HG03432 (cell line): ENCODE measurements at regions not wholly inside any gene's neighbourhood (a gene's known extent, or its start where the extent isn't known, plus 50 kb on each side); places are given as distances from the start of the nearest gene placed in this dataset.
"Not testable (repeated sequence)": the region's sequence is repeated elsewhere in the genome, so short reads cannot be mapped to it uniquely, and the experiment has no call there.

Experiments
- ATAC-seq: cut with Tn5 transposase; IDR thresholded peaks from one replicate; pipeline ENCODE4 v1.9.1; 2021; ENCODE audit warnings: mild to moderate bottlenecking, moderate library complexity; ENCODE audit not compliant: unreplicated experiment

- ATAC-seq: not testable (repeated sequence)
These were observed 163.5 kb upstream of the PTCH1 start for GRCh38 chr9:95680306-95680705.

- ATAC-seq: no peak
These were observed 163.1 kb upstream of the PTCH1 start for GRCh38 chr9:95679874-95680273.

DNA sequence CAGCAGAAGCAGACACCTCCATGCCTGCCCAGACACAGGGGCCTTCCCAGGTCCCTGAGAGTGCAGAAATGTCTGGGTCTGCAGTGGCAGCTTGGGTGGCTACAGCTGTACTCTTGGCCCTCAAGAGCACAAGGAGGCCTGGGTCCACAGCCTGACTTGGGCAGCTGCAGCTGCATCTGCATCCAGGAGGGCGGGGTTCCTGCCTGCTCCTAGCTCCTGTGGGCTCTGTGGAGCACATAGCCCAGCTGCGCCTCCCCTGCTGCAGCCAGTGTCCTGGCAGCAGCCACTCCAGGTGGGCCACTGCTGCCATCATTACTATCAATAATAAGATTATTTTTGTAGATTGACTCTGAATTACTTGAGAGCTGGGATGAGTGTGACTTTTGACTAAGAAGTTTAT is 162.0 kb upstream of the PTCH1 start:
- ATAC-seq: no peak

DNA sequence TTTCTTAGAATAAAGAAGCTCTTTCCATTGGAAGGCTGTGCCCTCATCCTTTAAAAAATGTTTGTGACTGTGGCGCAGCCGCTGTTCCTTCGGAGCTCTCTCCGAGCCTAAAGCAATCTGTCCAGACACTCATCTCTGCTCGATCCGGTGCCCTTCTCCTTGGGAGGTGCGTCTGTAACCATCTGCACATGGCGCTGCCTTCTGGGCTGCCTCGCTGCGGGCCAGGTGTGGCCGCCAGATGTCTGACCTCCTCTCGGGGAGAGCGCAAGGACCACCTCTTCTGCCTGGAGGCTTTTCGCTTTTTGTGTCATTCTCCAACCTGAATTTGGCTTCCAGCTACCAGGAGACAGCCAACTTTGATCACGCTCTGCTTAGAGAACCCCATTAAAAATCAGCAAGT is 153.4 kb upstream of the PTCH1 start:
- ATAC-seq: no peak

DNA sequence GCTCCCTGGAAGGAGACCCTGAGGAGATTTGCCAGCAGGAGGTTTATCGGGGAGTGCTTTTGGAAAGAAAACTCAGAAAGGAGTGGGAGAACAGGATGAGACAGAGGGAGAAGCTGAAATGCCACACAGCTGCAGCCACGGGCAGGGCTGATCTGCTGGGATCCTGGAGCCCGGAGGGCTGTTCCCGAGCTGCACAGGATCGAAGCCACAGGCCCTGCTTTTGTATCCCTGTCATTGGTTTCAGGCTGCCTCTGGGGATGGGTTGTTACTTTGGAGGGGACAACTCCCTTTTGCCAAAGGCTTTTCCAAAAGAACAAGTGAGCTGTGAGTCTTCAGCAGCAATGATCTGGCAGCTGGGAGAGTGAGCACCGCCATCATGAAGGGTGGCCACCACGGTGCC is 152.5 kb upstream of the PTCH1 start:
- no peak for ATAC-seq

- no peak for ATAC-seq
These were observed 151.0 kb upstream of the PTCH1 start for GRCh38 chr9:95667789-95668188.

DNA sequence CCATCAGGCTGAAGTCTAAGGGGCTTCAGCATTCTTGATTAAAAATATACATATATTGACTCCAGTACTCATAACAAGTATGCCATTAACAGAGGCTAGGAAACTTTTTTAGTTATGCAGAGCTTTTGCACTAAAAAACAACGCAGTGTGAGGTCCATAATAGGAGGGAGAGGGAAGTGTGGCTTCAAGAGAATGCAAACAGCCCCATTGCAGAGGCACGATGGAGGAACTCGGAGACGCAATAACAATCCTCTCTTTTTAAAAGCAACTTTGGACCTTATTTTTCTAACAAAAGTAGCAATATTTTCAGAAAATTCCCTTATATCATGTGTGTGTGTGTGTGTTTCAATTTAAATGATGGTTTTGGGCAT is 150.0 kb upstream of the PTCH1 start:
- no peak for ATAC-seq

DNA sequence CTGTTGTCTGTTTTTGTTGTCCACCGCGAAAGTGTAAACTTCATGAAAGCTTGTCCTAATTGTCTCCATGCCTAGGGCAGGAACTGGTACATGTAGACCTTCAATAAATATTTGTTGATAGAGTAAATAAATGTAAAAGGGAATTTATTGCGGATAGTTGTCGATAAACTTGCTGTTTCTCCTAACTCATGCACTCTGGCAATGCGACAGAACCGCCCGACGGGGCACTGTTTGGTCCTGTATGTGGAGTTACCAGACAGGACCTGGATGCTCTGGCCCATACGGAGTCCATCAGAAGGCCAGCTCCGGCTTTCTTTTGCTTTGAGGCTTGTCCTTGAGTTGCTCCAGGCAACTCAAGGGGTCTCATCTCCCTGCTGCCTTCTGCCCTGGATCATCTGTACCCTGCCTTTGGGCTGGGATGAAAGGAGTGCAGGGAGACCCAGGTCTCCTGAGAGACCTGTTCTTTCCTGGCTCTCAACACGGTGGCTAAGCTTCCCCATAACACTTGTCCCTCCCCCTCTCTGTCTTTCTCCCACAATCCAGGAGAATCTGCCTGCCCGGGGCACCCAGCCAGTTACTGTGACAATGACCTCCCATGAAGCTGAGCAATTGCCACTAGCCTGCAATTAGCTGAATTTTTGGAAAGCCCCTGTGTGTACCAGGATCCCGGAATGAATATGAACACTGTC is 149.5 kb upstream of the PTCH1 start:
- ATAC-seq: no peak

GRCh38 chr9:95653246-95653645 is 136.5 kb upstream of the PTCH1 start:
- no peak for ATAC-seq

GRCh38 chr9:95650720-95651119 is 133.9 kb upstream of the PTCH1 start:
- ATAC-seq: no peak

GRCh38 chr9:95649801-95650213 is 133.0 kb upstream of the PTCH1 start:
- no peak for ATAC-seq

DNA sequence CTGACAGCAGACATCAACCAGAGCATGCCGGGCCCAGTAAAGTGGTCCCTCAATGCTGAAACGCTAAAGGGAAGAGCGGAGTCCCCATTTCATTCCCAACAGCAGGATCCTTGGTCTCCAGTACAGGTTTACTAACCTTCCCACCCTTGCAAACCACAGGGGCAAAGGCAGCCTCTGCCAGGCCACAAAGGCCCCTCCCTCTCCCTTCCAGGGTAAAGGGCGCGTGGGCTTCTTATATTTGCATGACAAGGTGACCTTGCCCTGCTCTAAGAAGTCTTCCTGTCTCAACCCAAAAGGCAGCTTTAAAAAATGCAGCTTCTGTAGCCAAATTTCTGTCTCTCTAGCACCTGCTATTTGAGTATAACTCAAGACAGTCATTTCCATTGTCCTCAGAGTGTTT is 131.5 kb upstream of the PTCH1 start:
- ATAC-seq: no peak

DNA sequence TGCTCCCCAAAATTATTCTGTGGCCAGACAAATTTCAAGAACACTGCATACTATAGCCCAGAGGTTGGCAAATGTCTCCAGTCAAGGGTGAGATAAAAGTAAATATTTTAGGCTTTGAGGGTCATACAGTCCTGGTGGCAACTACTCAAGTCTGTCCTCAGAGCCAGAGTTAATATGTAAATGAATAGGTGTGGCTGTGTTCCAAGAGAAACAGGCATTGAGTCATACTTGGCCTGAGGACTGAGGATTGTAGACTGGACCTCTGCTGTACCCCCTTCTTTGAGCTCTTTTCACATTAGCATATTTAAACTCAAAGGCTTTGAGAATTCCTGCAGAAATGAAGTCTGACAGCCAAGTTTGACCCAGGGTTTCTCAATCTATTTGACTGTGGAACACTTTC is 129.2 kb upstream of the PTCH1 start:
- ATAC-seq: no peak

- ATAC-seq: no peak
These were observed 128.8 kb upstream of the PTCH1 start for GRCh38 chr9:95645579-95645978.

GRCh38 chr9:95644377-95644776 is 127.6 kb upstream of the PTCH1 start:
- no peak for ATAC-seq

DNA sequence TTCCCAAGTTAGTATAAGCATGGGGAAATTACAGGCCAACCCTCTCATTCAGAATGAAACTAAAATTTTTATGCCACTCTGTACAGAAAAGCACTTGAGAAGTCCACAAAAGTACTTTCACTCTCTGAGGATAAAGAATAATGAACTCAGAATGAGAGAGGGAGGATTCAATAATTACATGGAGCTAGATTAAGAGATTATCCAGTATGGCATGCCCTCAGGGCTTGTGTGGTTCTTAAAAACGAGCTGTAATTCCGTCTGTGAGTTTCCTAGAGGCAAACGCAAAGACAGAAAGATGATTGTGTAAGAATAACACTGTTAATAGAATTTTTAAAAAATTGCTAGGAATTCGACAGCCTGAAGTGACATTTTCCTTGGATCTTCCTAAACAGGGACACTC is 126.8 kb upstream of the PTCH1 start:
- no peak for ATAC-seq

DNA sequence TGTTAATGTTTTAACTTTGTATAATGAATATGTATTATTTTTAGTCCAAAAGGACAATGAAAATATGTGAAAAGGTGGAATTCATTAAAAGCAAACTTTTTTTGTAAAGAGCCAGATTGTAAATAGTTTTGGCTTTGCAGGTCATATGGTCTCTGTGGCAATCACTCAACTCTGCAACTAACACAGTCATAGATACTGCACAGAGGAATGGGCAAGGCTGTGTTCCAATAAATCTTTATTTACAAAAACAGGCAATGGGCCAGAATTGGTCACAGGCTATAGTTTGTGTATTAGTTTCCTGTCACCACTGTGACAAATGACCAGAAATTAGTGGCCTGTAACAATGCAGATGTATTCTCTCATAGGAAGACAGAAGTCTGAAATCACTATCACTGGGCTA is 125.4 kb upstream of the PTCH1 start:
- ATAC-seq: no peak

DNA sequence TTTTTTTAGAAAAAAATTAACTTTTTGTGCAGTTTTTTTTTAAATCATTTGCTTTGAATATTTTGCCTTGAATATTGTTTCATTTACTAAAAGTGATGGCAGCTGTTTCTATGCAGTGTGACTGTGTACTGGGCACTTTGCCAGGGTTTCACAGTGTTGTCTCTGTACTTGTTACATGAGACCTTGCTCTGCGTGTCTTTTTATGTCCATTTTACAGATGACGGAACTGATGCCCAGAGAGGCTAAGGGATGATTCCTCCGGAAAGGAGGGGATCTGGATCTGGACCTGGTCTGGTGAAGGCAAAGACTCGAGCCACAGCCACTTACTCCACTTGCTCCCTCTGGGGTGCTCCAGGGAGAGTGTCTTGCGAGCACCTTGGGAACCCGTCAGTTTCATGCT is 124.8 kb upstream of the PTCH1 start:
- no peak for ATAC-seq

- no peak for ATAC-seq
These were observed 123.6 kb upstream of the PTCH1 start for GRCh38 chr9:95640336-95640735.

DNA sequence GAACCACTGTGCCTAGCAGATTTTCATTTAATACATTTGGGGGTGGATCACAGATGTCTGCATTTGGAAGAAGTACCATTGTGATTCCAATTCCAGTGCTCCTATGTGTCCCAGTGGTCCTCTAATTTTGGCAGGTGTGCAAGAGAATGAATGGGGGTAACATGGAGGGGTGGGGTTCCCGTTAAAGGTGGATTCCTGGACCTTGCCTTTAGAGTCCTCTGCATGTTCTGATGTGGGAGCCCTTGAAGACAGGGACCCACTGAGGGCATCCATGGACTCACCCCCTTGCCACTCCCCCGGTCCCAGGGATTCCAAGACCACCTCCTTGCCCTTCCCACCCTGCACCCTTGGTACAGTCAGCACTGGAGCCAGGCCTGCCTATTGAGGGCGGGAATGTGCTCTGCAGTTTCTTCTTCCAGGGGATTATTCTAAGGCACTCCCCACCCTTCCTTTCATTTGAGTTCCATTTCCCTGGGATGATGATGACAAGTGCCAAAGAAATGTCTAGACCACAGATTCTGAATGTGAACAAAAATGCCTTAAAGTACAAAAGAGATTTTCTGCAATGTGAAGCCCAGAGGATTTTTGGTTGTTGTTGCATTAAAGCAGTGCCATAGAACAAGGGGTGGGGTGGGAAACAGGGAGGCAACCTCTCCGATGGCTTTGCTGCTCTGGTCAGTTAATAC is 119.4 kb upstream of the PTCH1 start:
- no peak for ATAC-seq

GRCh38 chr9:95634536-95634935 is 117.8 kb upstream of the PTCH1 start:
- ATAC-seq: no peak

DNA sequence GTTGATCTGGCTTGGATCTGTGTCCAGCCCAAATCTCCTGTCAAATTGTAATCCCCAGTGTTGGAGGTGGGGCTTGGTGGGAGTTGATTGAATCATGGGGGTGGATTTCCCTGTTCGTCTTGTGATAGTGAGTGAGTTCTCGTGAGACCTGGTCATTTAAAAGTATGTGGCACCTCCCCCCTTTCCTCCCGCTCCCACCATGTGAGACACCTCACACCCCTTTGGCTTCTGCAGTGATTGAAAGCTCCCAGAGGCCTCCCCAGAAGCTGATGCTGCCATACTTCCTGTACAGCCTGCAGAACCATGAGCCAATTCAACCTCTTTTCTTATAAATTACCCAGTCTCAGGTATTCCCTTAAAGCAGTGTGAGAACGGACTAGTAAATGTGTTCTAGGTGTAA is 117.3 kb upstream of the PTCH1 start:
- ATAC-seq: no peak

- no peak for ATAC-seq
These were observed 112.8 kb upstream of the PTCH1 start for GRCh38 chr9:95629585-95629984.
